ENCODE measurements at regions not wholly inside any gene's neighbourhood (a gene's known extent, or its start where the extent isn't known, plus 50 kb on each side); places are given as distances from the start of the nearest gene placed in this dataset.
"Not testable (repeated sequence)": the region's sequence is repeated elsewhere in the genome, so short reads cannot be mapped to it uniquely, and the experiment has no call there.

DNA sequence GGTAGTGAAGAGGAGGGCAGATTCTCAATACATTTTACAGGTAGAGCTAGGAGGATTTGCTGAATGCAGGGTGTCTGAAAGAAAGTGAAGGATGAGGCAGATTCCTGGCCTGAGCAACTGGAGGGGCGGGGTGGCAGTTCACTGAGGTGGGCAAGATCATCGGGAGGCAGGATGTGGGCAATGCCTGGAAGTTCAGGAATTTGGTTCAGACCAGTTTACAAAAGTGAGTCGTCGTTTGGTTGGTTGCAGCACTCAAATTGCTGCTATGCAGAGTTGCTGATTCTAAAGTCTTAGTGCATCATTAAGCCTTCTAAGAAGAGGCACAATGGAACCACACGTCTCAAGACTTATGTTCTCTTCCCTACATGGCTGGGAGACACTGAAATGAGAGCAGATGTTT, 134.0 kb downstream of the MFSD1 start:
- Histone ChIP-seq H3K27ac (no peak overlapping the region), H3K4me3 (no peak overlapping the region)
- no peak for DNase-seq (ENCODE audit: low spot score)
- no peak for TF ChIP-seq CTCF (IDR thresholded peaks at IDR 0.05)

DNA sequence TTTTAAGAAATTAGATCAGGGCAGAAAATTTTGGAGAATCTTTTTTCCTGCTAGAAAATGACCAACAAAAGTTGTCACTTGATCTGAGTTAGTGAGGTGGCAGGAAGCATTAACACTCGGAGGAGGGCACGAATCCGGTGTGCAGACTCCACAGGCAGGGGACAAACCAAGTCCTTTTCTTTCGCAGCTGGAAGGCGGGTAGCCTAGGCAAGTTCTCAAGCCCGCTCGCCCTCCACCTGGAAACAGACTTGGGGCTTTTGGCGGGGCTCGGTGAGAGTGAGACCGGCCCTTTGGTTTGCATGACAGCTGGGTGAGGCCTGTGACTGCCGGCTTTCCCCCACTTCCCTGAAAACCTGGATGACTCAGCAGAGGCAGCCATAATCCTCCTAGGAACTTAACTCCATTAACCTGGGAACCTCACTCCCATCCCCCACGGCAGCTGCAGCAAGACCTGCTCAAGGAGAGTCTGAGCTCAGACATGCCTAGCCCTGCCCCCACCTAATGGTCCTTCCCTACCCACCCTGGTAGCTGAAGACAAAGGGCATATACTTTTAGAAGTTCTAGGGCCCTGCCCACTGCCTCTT, 134.8 kb downstream of the MFSD1 start:
- no peak for TF ChIP-seq CTCF (IDR thresholded peaks at IDR 0.05)
- Histone ChIP-seq H3K27ac (no peak overlapping the region), H3K4me3 (no peak overlapping the region)
- no peak for DNase-seq (ENCODE audit: low spot score)

GRCh38 chr3:158950178-158950901, 148.5 kb downstream of the MFSD1 start:
- H3K27ac ChIP-seq: no peak overlapping the region
- DNase-seq (ENCODE audit: low spot score): no peak
- TF ChIP-seq CTCF (IDR thresholded peaks at IDR 0.05): no peak
- H3K4me3 ChIP-seq: no peak overlapping the region

- no peak overlapping the region for H3K27ac ChIP-seq
- no peak for DNase-seq (ENCODE audit: low spot score)
- no peak for TF ChIP-seq CTCF (IDR thresholded peaks at IDR 0.05)
- H3K4me3 ChIP-seq: no peak overlapping the region
Measured at GRCh38 chr3:158953131-158953530, 151.3 kb downstream of the MFSD1 start.

GRCh38 chr3:158954420-158954819, 152.6 kb downstream of the MFSD1 start:
- H3K4me3 ChIP-seq: no peak overlapping the region
- TF ChIP-seq CTCF (IDR thresholded peaks at IDR 0.05): no peak
- no peak for DNase-seq (ENCODE audit: low spot score)
- H3K27ac ChIP-seq: no peak overlapping the region

DNA sequence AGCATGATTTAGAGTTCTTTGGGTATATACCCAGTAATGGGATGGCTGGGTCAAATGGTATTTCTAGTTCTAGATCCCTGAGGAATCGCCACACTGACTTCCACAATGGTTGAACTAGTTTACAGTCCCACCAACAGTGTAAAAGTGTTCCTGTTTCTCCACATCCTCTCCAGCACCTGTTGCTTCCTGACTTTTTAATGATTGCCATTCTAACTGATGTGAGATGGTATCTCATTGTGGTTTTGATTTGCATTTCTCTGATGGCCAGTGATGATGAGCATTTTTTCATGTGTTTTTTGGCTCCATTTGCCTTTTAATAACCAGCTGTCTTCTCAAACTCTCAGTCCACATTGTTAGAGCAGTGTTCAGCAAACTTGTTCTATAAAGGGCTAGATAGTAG, 155.9 kb downstream of the MFSD1 start:
- not testable (repeated sequence) for H3K4me3 ChIP-seq; H3K27ac ChIP-seq; DNase-seq (ENCODE audit: low spot score)

- no peak overlapping the region for H3K27ac ChIP-seq
- TF ChIP-seq CTCF (IDR thresholded peaks at IDR 0.05): no peak
Measured at GRCh38 chr3:158958873-158959272, 157.0 kb downstream of the MFSD1 start.

More at GRCh38 chr3:158958873-158959272, 157.0 kb downstream of the MFSD1 start:
- no peak overlapping the region for H3K4me3 ChIP-seq
- DNase-seq (ENCODE audit: low spot score): no peak

Data from coronary artery (tissue), 2 donors.